Lower leg skin (tissue), 3 donors: ENCODE measurements at regions not wholly inside any gene's neighbourhood (a gene's known extent, or its start where the extent isn't known, plus 50 kb on each side); places are given as distances from the start of the nearest gene placed in this dataset.
"Not testable (repeated sequence)": the region's sequence is repeated elsewhere in the genome, so short reads cannot be mapped to it uniquely, and the experiment has no call there.

ENCODE experiments used
- CTCF ChIP-seq, 3 donors: fragments of 450-650 bp; IDR thresholded peaks; one replicate each; pipeline ENCODE4 v1.5.1; 2016; ENCODE audit warnings: antibody characterized with exemption in 3 of 3, mild to moderate bottlenecking in 3 of 3, moderate library complexity in 2 of 3
- POLR2A ChIP-seq, 2 donors: fragments of 450-650 bp; IDR thresholded peaks; one replicate each; pipeline ENCODE4 v1.6.1; 2016 to 2017; ENCODE audit warnings: antibody characterized with exemption in 2 of 2, mild to moderate bottlenecking in 1 of 2, moderate library complexity in 1 of 2

GRCh38 chr16:72627182-72627896 is 420.6 kb downstream of the ZFHX3 start:
- not testable (repeated sequence) for TF ChIP-seq CTCF, POLR2A (IDR thresholded peaks at IDR 0.05)
